KG1 (cell line): ENCODE measurements at regions not wholly inside any gene's neighbourhood (a gene's known extent, or its start where the extent isn't known, plus 50 kb on each side); places are given as distances from the start of the nearest gene placed in this dataset.
A peak's percentile ranks its signal among the peaks of the same experiment; 100 is the strongest.
"Not testable (repeated sequence)": the region's sequence is repeated elsewhere in the genome, so short reads cannot be mapped to it uniquely, and the experiment has no call there.

Experiments
- DNase-seq: peaks from one replicate; lab custom pipeline; 2025; lab: John Stamatoyannopoulos, UW

- DNase-seq: no peak
Measured at GRCh38 chr9:96156171-96156974, 145.6 kb downstream of the HSD17B3 start.

GRCh38 chr9:96154081-96154480, 147.9 kb downstream of the HSD17B3 start:
- DNase-seq: no peak

DNA sequence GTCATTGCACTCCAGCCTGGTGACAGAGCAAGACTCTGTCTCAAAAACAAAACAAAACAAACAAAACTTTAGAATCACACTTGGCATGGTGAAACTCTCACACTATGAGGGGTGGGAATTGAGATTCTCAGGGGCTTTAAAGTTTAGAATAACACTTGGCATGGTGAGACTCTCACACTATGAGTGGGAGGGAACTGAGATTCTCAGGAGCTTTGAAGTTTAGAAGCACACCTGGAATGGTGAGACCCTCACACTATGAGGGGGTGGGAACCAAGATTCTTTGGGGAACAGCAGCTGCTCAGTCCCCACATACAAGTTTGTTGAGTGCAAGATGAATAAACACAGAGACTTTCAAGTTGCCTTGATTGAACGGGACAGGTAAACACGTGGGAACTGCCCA, 149.4 kb downstream of the HSD17B3 start:
- no peak for DNase-seq

GRCh38 chr9:96150324-96151227, 151.4 kb downstream of the HSD17B3 start:
- peak; percentile 80 for DNase-seq

DNA sequence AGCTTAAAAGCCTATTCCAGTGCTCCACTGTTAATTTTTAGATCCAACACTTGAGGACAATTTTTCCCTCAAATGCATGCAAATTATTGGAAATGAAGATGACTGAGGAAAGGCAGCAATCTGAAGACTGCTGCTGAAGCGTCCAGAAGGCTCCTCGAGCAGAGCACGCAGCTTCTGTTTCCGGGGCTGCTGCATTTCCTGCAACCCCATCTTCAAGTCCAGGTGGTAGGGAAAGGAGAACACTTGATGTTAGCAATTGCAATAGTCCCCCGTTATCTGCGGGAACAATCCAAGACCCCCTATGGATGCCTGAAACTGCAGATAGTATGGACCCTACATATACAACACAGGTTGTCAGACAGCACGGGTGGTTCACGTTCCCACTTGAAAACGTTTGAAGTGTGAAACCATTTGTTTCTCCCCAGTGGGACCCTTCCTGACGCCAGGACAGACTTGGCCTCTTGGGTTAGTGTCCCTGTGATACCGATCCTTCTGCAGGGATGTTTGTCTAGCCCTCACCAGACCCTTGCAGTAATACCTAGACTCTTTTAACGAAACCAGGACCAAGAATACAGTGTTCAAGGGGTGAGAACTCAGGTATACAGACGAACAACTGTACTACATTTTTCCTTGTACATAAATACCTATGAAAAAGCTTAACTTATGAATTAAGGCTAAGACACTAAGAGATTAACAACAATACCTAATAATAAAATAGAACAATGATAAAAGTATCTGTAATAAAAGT, 152.3 kb downstream of the HSD17B3 start:
- no peak for DNase-seq

GRCh38 chr9:96148634-96149532, 153.1 kb downstream of the HSD17B3 start:
- no peak for DNase-seq

- not testable (repeated sequence) for DNase-seq
Measured at GRCh38 chr9:96147029-96147428, 154.9 kb downstream of the HSD17B3 start.

- DNase-seq: no peak
Measured at GRCh38 chr9:96141666-96142065, 160.3 kb downstream of the HSD17B3 start.

DNA sequence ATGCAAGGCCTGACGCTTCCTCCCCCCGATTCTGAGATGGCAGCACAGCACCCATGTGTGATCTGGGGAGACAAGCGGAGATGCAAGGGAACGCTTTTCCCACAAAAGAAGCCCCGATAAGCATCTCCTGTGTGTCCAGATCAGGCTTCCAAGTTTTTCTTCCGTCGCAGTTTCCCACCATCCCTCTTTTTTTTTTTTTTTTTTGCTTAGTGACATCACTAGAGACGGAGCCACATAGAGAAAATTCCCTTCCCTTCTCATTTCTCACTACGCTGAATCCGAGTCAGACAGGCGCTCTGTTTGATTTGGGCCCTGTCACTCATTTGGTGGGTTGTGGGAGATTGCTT, 160.9 kb downstream of the HSD17B3 start:
- no peak for DNase-seq

GRCh38 chr9:96140296-96141127, 161.5 kb downstream of the HSD17B3 start:
- no peak for DNase-seq

GRCh38 chr9:96139592-96140295, 162.2 kb downstream of the HSD17B3 start:
- DNase-seq: no peak

DNA sequence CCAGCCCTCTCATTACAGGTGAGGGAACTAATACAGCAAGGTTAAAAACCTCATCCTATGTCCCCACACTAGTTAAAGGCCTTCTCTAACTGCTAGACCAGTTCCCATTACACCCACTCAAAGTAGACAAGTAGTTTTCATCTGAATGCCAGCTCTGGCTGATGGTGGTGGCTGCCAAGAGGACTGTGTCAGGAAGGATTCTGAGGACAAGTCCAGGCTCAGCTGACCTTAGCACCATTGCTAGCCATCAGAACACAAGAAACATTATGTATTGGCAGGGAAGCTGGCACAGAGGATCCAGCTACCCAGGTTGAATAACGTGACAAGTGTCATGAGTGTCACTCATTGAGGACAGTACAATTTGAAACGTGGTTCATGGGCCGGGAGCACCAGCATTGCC, 163.4 kb downstream of the HSD17B3 start:
- DNase-seq: no peak

- no peak for DNase-seq
Measured at GRCh38 chr9:96137671-96138429, 164.1 kb downstream of the HSD17B3 start.

DNA sequence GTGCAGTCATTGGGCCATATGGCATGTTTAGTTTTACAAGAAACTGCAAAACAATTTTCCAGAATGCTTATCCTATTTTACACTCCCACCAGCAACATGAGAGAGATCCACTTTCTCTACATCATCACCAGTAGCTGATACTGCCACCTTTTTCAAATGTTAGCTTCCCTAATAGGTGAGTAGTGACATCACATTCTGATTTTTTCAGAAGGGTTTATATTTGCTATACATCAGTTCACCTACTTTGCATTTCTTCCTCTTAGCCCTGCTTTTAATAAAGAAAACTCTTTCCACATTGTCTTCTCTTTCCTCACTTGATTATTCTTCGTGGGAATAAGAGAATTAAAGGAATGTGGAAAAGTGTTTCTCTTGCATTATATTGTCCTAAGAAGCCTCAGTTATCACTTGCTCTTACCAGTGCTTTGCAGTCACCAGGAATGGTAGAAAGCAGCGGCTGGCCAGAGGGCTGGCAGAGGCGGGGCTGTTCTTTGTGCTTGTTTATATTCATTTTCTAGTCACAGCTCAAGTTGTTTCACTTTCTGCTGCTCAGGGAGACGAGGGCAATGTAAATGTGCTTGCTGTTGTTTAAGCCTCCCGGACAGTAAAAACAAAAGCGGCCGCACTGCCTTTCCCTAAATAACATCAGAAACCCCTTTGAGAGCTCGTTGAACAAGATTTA, 164.8 kb downstream of the HSD17B3 start:
- DNase-seq: no peak

DNA sequence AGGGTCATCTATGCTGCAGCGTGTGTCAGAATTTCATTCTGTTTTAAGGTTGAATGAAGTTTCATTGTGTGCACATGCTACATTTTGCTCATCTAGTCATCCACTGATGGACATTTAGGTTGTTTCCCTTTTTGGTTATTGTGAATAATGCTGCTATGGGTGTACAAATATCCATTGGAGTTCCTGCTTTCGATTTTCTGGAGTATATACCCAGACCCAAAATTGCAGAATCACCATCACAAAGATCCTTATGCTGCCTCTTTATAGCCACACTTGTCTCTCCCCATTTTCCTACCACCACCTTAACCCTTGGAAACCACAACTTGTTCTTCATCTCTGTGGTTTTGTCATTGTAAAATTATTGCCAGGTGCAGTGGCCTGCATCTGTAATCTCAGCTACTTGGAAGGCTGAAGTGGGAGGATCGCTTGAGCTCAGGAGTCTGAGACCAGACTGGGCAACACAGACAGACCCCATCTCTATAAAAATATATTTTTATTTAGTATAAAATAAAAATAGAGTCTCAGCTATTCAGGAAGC, 166.2 kb downstream of the HSD17B3 start:
- no peak for DNase-seq

DNA sequence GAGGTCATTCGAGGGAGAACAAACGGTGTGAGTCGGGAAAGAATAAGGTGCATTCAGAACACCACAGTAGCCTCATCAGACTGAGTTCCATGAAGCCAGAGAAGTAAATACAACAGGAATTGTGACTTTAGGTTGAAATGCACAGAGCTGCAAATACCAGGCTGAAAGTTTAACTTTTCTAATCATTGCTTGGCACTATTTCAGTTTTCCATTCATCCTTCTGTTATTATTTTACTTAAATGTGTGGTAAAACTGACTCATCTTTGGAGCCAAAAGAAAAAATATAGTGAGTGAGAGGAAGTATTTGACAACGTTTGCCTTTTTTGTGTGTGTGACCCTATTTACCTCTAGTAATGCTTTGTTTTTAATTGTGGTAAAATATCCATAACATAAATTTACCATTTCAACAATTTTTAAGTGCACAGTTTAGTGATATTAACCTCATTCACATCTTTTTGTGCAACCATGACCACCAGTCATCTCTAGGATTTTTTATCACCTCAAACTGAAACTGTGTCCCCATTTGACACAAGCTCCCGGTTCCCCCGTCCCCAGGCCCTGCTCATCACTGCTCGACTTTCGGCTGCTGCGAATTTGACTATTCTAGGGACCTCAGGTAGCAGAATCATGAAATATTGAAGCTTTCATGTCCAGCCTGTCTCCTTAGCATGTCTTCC, 166.8 kb downstream of the HSD17B3 start:
- DNase-seq: no peak

DNA sequence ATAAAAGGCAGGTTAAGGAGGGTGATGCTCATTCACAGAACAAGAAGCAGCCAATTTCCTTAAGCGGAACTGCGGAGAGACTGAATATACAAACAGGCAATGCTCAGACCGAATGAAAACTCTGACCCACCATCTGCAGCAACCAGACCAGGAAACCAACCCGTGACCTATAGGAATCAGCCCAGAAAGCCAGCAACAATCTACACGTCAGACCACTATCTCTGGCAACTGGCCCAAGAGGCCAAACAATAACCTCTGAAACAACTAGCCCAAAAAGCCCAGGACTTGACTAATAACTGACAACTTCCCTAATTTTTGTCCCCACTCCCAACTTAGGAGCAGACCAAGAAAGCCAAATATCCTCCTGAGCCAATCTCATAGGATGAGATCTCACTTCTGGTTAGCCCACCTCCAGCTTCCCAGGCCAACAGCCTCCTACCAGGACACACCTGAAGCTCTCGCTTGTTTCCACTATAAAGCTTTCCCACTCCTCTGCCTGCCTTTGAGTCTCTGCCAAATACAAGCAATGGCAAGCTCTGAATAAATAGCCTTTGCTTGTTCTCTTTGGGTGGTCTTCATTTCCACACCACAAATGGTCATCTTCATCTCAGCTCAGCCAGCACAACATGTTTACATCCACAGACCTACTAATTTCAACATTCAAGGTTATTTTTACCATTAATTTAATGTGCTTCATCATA, 168.5 kb downstream of the HSD17B3 start:
- DNase-seq: no peak
